ENCODE measurements at regions not wholly inside any gene's neighbourhood (a gene's known extent, or its start where the extent isn't known, plus 50 kb on each side); places are given as distances from the start of the nearest gene placed in this dataset.

DNA sequence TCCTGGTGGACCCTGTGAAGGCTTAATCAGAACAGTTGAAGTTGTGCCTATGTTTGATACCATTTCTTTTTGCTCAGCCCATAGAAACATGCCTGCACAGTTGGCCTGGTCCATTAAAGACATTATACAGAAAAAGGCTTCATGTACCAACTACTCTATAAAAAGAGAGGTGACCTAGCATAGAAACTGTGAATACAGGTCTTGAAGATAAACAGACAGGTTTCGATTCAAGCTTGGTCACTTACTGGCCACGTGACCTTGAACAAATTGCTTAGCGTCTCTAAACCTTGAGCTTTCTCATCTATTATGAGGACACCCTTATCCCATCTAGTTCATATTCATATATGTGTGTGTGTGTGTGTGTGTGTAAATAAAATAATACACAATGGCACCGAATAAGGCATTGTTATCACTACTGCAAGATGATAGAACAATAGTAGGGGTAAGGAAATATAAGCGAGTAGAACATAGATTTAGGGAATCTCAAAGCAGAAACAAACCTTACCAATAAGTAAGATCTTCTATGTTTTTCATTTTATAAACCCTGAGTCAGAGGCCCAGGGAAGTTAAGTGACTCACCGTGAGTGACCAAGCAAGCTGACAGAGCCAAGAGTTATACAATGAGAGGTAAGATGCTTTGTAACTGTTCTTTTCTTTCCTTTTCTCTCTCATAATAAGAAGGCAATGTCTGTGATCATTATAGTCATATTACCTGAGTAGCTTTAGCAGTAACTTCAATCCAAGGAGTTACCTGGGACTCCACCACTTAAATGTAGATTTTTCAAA is 476.8 kb upstream of the DEPDC1 start:
- TF ChIP-seq CTCF (conservative IDR thresholded peaks at IDR 0.05), result no peak
- H3K4me3 Mint-ChIP-seq, result no peak overlapping the region
- H3K4me1 Mint-ChIP-seq (ENCODE audit: unreplicated experiment), result peaks cover 11% of the 10 kb centered on the region
- no peaks in the 10 kb centered on the region for H3K27me3 Mint-ChIP-seq
- no peak for DNase-seq (ENCODE audit: extremely low spot score, unreplicated experiment)
- no peak overlapping the region for H3K27ac Mint-ChIP-seq
- no peaks in the 10 kb centered on the region for H3K9me3 Mint-ChIP-seq
- H3K36me3 Mint-ChIP-seq, result no peaks in the 10 kb centered on the region

DNA sequence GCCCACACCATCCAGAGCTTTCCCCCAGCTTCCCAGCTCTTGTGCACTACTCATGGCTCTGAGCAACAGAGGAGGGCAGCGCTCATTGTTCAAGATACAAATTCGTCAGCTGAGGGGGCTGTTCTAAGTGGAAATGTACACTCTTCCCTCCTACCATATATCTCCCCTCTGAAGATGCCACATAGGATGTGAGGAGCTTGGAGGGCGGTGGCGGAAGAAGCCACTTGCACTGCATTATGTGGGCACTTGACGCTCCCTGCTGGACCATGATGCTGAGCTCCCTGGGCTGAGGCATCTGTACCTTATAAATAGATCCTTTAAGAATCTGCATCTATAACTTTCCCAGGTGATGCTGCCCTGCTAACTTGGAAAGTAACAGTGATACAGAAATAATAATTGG is 477.6 kb upstream of the DEPDC1 start:
- no peaks in the 10 kb centered on the region for H3K27me3 Mint-ChIP-seq
- H3K36me3 Mint-ChIP-seq, result no peaks in the 10 kb centered on the region
- no peak overlapping the region for H3K27ac Mint-ChIP-seq
- TF ChIP-seq CTCF (conservative IDR thresholded peaks at IDR 0.05), result no peak
- H3K9me3 Mint-ChIP-seq, result no peaks in the 10 kb centered on the region
- H3K4me1 Mint-ChIP-seq (ENCODE audit: unreplicated experiment), result peaks cover 11% of the 10 kb centered on the region
- H3K4me3 Mint-ChIP-seq, result no peak overlapping the region
- no peak for DNase-seq (ENCODE audit: extremely low spot score, unreplicated experiment)

GRCh38 chr1:68975212-68975933 is 478.5 kb upstream of the DEPDC1 start:
- peaks cover 11% of the 10 kb centered on the region for H3K4me1 Mint-ChIP-seq (ENCODE audit: unreplicated experiment)
- TF ChIP-seq CTCF (conservative IDR thresholded peaks at IDR 0.05), result no peak
- H3K9me3 Mint-ChIP-seq, result no peaks in the 10 kb centered on the region
- no peak overlapping the region for H3K4me3 Mint-ChIP-seq
- peak overlapping the region; percentile 26 for H3K27ac Mint-ChIP-seq
- no peaks in the 10 kb centered on the region for H3K36me3 Mint-ChIP-seq
- H3K27me3 Mint-ChIP-seq, result no peaks in the 10 kb centered on the region
- DNase-seq (ENCODE audit: extremely low spot score, unreplicated experiment), result no peak

- Mint-ChIP-seq H3K4me1 (ENCODE audit: unreplicated experiment) (peaks cover 11% of the 10 kb centered on the region), H3K27me3 (no peaks in the 10 kb centered on the region), H3K9me3 (no peaks in the 10 kb centered on the region), H3K36me3 (no peaks in the 10 kb centered on the region), H3K27ac (no peak overlapping the region), H3K4me3 (no peak overlapping the region)
- no peak for DNase-seq (ENCODE audit: extremely low spot score, unreplicated experiment)
- TF ChIP-seq CTCF (conservative IDR thresholded peaks at IDR 0.05), result no peak
Observed at GRCh38 chr1:68976916-68977610, 480.2 kb upstream of the DEPDC1 start.

DNA sequence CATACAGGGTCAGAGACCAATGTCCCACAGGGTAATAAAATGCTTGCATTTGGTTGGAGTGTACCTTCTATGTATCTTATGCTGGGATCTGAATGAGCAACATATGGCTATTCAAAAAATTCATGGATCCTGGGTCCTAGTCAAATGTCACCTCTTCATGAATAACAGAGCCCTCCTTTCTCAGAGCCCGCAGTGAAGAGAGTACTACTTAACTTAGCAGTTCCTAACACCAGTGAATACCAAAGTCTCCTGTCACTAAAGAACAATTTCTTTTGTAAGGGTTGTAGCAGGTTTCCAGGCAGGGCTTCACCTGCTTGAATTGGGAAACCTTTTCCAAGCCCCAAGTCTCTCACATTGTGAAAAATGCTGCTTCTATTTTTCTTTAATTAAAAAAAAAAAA is 483.0 kb upstream of the DEPDC1 start:
- Mint-ChIP-seq H3K36me3 (no peaks in the 10 kb centered on the region), H3K27ac (no peak overlapping the region), H3K4me3 (no peak overlapping the region), H3K9me3 (no peaks in the 10 kb centered on the region), H3K27me3 (no peaks in the 10 kb centered on the region), H3K4me1 (ENCODE audit: unreplicated experiment) (peaks cover 11% of the 10 kb centered on the region)
- no peak for DNase-seq (ENCODE audit: extremely low spot score, unreplicated experiment)
- no peak for TF ChIP-seq CTCF (conservative IDR thresholded peaks at IDR 0.05)
